GM23338 (cell line): ENCODE measurements at regions not wholly inside any gene's neighbourhood (a gene's known extent, or its start where the extent isn't known, plus 50 kb on each side); places are given as distances from the start of the nearest gene placed in this dataset.

Experiments
- ATAC-seq: fragments of 200-7000 bp; cut with Tn5 transposase; 3 replicates; pipeline ENCODE4 v1.9.1; 2020
- DNase-seq: peaks from one replicate; pipeline ENCODE4 v3.0.0-alpha.2; 2015; ENCODE audit warnings: low spot score
- H2AFZ ChIP-seq: fragments of 200-600 bp; sonication (generic); 2 replicates; pipeline ENCODE4 v1.8.0; 2016; ENCODE audit warnings: antibody characterized with exemption, mild to moderate bottlenecking, moderate library complexity
- H3F3A ChIP-seq: fragments of 200-600 bp; sonication (generic); replicated peaks from 2 replicates; pipeline ENCODE4 v1.8.0; 2017; ENCODE audit warnings: antibody characterized with exemption, mixed run types, low read depth
- H3K27ac ChIP-seq: fragments of 200-600 bp; sonication (generic); 2 replicates; pipeline ENCODE4 v1.6.1; 2016; ENCODE audit warnings: low read depth
- H3K27me3 ChIP-seq: fragments of 200-600 bp; sonication (generic); 2 replicates; pipeline ENCODE4 v1.8.0; 2016; ENCODE audit warnings: mild to moderate bottlenecking, mixed run types, moderate library complexity; ENCODE audit not compliant: insufficient read depth
- H3K36me3 ChIP-seq: fragments of 200-600 bp; sonication (generic); 2 replicates; pipeline ENCODE4 v1.8.0; 2016; ENCODE audit warnings: mild to moderate bottlenecking; ENCODE audit not compliant: insufficient read depth
- H3K4me1 ChIP-seq: fragments of 200-600 bp; sonication (generic); 2 replicates; pipeline ENCODE4 v1.8.0; 2016; ENCODE audit warnings: mild to moderate bottlenecking, moderate library complexity; ENCODE audit not compliant: insufficient read depth
- H3K4me2 ChIP-seq: fragments of 200-600 bp; sonication (generic); 2 replicates; pipeline ENCODE4 v1.7.1; 2017; ENCODE audit warnings: mixed run types
- H3K4me3 ChIP-seq: fragments of 200-600 bp; sonication (generic); 2 replicates; pipeline ENCODE4 v1.6.1; 2016; ENCODE audit warnings: mixed run types
- H3K79me2 ChIP-seq: fragments of 200-600 bp; sonication (generic); replicated peaks from 2 replicates; pipeline ENCODE4 v1.8.0; 2017; ENCODE audit warnings: mild to moderate bottlenecking; ENCODE audit not compliant: insufficient read depth
- H3K9me2 ChIP-seq: fragments of 200-600 bp; sonication (generic); 2 replicates; pipeline ENCODE4 v1.8.0; 2017; ENCODE audit not compliant: insufficient read depth
- H4K20me1 ChIP-seq: fragments of 200-600 bp; sonication (generic); replicated peaks from 2 replicates; pipeline ENCODE4 v1.8.0; 2017; ENCODE audit warnings: mild to moderate bottlenecking; ENCODE audit not compliant: insufficient read depth
- H3K27ac Mint-ChIP-seq: 2 replicates; pipeline ENCODE4 v1.8.0; 2020; ENCODE audit warnings: inconsistent platforms, mild to moderate bottlenecking, moderate library complexity, mixed read lengths
- H3K27me3 Mint-ChIP-seq: 3 replicates; pipeline ENCODE4 v1.8.0; 2022; ENCODE audit warnings: low read depth, mild to moderate bottlenecking, moderate library complexity, mixed read lengths, inconsistent platforms; ENCODE audit not compliant: insufficient read depth, poor library complexity
- H3K36me3 Mint-ChIP-seq: 3 replicates; pipeline ENCODE4 v1.8.0; 2021; ENCODE audit warnings: low read depth, mild to moderate bottlenecking, inconsistent platforms, moderate library complexity, mixed read lengths
- H3K4me1 Mint-ChIP-seq: 3 replicates; pipeline ENCODE4 v1.8.0; 2020; ENCODE audit warnings: mild to moderate bottlenecking, inconsistent platforms, mixed read lengths
- H3K4me3 Mint-ChIP-seq: 3 replicates; pipeline ENCODE4 v1.8.0; 2021; ENCODE audit warnings: moderate library complexity, mild to moderate bottlenecking, inconsistent platforms, mixed read lengths
- H3K9me3 Mint-ChIP-seq: 3 replicates; pipeline ENCODE4 v1.8.0; 2020; ENCODE audit warnings: moderate library complexity, mild to moderate bottlenecking, inconsistent platforms, mixed read lengths
- CREB1 ChIP-seq: fragments of 250-450 bp; sonication (Bioruptor Pico); IDR thresholded peaks from 2 replicates; pipeline ENCODE4 v1.5.0; 2020; ENCODE audit warnings: low read depth, mild to moderate bottlenecking, moderate library complexity
- CTCF ChIP-seq, 2 experiments: fragments of 200-600 bp in 1 of 2; sonication (generic) in 1 of 2; conservative IDR thresholded peaks; 2 replicates each; pipeline versions ENCODE4 v1.5.1 to v1.6.1; 2016 to 2017; ENCODE audit warnings: antibody characterized with exemption in 2 of 2, low read depth in 2 of 2, mild to moderate bottlenecking in 2 of 2, moderate library complexity in 1 of 2
- ETS1 ChIP-seq: IDR thresholded peaks from 2 replicates; pipeline ENCODE4 v1.6.1; 2016; ENCODE audit warnings: antibody characterized with exemption
- EZH2 ChIP-seq: fragments of 200-600 bp; sonication (generic); IDR thresholded peaks from one replicate; pipeline ENCODE4 v1.8.0; 2017; ENCODE audit warnings: antibody characterized with exemption, mild to moderate bottlenecking, low read depth; ENCODE audit not compliant: unreplicated experiment
- EZH2phosphoT487 ChIP-seq: fragments of 200-600 bp; sonication (generic); IDR thresholded peaks from one replicate; pipeline ENCODE4 v1.8.1; 2018; ENCODE audit warnings: antibody characterized with exemption; ENCODE audit not compliant: unreplicated experiment
- JUNB ChIP-seq: IDR thresholded peaks from one replicate; pipeline ENCODE4 v1.6.1; 2016; ENCODE audit warnings: antibody characterized with exemption; ENCODE audit not compliant: unreplicated experiment
- NANOG ChIP-seq: IDR thresholded peaks from 2 replicates; pipeline ENCODE4 v1.6.1; 2016; ENCODE audit warnings: antibody characterized with exemption, borderline replicate concordance
- POLR2AphosphoS5 ChIP-seq: IDR thresholded peaks from 2 replicates; pipeline ENCODE4 v1.6.1; 2016; ENCODE audit warnings: antibody characterized with exemption, low read depth
- REST ChIP-seq: IDR thresholded peaks from one replicate; pipeline ENCODE4 v1.6.1; 2018; ENCODE audit warnings: antibody characterized with exemption; ENCODE audit not compliant: unreplicated experiment
- STAT1 ChIP-seq: IDR thresholded peaks from one replicate; pipeline ENCODE4 v1.6.1; 2016; ENCODE audit warnings: antibody characterized with exemption; ENCODE audit not compliant: unreplicated experiment
- ZNF114 ChIP-seq: fragments of 250-450 bp; sonication (Bioruptor Pico); IDR thresholded peaks from 2 replicates; pipeline ENCODE4 v1.5.0; 2020; ENCODE audit warnings: mild to moderate bottlenecking, moderate library complexity
- ZNF331 ChIP-seq: fragments of 250-450 bp; sonication (Bioruptor Pico); IDR thresholded peaks from 2 replicates; pipeline ENCODE4 v1.5.0; 2020; ENCODE audit warnings: low read depth, mild to moderate bottlenecking, moderate library complexity
- ZNF462 ChIP-seq: fragments of 250-450 bp; sonication (Bioruptor Pico); IDR thresholded peaks from 2 replicates; pipeline ENCODE4 v1.5.0; 2020; ENCODE audit warnings: mild to moderate bottlenecking, moderate library complexity

- H3K79me2 ChIP-seq = no peaks in the 10 kb centered on the region
- H3K4me2 ChIP-seq = no peak overlapping the region
- H3K4me1 ChIP-seq = peaks cover 12% of the 10 kb centered on the region
- no peak overlapping the region for H2AFZ ChIP-seq
- peaks cover 4% of the 10 kb centered on the region; the same call in 1 of the 2 replicates for H3K9me2 ChIP-seq
- no peaks in the 10 kb centered on the region for H3F3A ChIP-seq
- no peak overlapping the region for H3K4me3 ChIP-seq
- peaks cover 23% of the 10 kb centered on the region for H3K9me3 Mint-ChIP-seq
- no peak overlapping the region for H3K4me3 Mint-ChIP-seq
- no peaks in the 10 kb centered on the region for H4K20me1 ChIP-seq
- H3K27ac Mint-ChIP-seq = no peak overlapping the region
- peaks cover 16% of the 10 kb centered on the region for H3K4me1 Mint-ChIP-seq
- H3K36me3 Mint-ChIP-seq = peaks cover 12% of the 10 kb centered on the region
- H3K27me3 ChIP-seq = no peaks in the 10 kb centered on the region
- no peaks in the 10 kb centered on the region for H3K36me3 ChIP-seq
- H3K27me3 Mint-ChIP-seq = no peaks in the 10 kb centered on the region
- TF ChIP-seq EZH2phosphoT487 (no peak), POLR2AphosphoS5 (no peak), ZNF114 (CRISPR knock-in tag) (no peak), EZH2 (no peak), STAT1 (no peak), CTCF (conservative IDR thresholded peaks at IDR 0.05; ENCODE audit: low read depth in 2 of 2) (no peak), ZNF331 (no peak), JUNB (no peak), NANOG (no peak), ZNF462 (CRISPR knock-in tag) (no peak), CREB1 (no peak), REST (no peak), ETS1 (no peak)
- ATAC-seq (no peak), DNase-seq (no peak)
- H3K27ac ChIP-seq = no peak overlapping the region
These were observed 157.3 kb upstream of the GRAMD2B start for GRCh38 chr5:126265917-126266316.
